GM12874 (cell line): ENCODE measurements at regions not wholly inside any gene's neighbourhood (a gene's known extent, or its start where the extent isn't known, plus 50 kb on each side); places are given as distances from the start of the nearest gene placed in this dataset.

Experiments used
- TF ChIP-seq, protein P1 (sequence below): IDR thresholded peaks from 2 replicates; pipeline ENCODE4 v1.5.1; 2011; ENCODE audit warnings: low read depth, mild to moderate bottlenecking, control low read depth, low read length, moderate library complexity; ENCODE audit not compliant: insufficient read depth

DNA sequence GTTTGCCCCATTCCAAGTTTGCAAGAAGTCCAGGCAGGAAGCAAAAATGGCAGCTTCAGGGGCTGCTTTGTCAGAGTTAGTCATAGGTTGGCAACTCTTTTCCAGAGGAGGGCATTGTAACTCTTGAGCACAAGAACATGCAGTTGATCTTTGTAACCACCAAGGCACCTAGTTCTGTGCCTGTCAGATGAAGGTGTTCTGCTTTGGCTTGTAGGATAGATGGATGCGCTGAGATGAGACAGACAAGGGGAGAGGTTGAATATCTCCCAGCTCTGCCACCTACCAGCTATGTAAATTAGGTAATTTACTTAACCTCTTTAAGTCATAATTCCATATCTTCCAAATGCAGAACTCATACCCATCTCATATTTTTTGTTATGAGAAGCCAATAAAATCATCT, 89.3 kb downstream of the ZNF648 start:
- TF ChIP-seq, protein P1, sequence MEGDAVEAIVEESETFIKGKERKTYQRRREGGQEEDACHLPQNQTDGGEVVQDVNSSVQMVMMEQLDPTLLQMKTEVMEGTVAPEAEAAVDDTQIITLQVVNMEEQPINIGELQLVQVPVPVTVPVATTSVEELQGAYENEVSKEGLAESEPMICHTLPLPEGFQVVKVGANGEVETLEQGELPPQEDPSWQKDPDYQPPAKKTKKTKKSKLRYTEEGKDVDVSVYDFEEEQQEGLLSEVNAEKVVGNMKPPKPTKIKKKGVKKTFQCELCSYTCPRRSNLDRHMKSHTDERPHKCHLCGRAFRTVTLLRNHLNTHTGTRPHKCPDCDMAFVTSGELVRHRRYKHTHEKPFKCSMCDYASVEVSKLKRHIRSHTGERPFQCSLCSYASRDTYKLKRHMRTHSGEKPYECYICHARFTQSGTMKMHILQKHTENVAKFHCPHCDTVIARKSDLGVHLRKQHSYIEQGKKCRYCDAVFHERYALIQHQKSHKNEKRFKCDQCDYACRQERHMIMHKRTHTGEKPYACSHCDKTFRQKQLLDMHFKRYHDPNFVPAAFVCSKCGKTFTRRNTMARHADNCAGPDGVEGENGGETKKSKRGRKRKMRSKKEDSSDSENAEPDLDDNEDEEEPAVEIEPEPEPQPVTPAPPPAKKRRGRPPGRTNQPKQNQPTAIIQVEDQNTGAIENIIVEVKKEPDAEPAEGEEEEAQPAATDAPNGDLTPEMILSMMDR, result no peak

DNA sequence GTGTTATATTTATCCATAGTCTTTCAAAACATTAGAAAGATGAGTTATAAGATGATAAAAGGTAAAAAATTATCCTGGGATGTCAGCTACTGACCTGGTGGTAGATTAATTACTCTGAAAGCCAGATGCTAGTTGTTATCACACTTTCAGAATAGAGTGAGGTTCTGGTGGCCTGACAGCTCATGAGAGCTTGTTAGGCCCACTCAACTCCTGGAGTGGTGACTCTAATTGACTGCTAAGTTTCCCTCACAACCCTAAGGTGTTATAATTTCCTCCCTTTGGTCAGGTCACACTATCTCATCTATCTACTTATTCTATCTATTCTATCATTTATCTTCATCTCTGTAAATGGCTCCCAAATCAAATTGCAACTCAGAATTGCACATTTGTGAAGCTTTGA, 90.1 kb downstream of the ZNF648 start:
- TF ChIP-seq, protein P1, result no peak

DNA sequence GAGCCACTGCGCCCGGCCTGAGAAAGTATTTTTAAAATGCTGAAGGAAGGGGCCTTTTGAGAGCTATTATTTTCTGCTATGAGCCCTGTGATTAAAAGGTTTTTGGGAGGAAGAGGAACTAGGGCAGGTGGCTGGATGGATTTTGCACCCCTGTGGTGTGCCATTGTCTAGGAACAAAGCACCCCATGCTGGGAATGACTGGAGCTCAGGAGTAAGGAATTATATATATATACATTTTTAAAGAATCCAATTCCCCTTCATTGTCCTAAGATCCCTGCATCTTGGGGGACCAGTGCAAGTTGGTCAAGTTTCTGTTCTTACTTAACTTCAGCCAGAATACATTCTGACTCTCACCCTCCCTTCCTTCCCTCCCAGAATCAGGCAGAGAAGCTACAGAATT, 91.6 kb downstream of the ZNF648 start:
- TF ChIP-seq, protein P1, result no peak

DNA sequence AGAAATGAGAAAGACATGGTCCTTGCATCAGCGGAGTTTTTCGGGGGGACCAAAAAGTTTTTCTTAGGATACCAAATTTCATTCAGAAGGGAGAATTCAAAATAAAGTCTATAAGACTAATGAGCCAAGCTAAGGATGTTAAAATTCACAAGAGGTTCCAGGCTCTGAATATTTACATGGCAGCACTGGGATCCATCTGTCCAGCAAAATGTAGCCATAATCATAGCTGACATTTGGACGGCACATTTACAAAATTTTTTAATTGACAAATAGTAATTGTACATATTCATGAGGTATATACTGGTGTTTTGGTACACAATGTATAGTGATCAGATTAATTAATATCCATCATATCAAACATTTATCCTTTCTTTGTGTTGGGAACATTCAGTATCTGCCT, 107.9 kb downstream of the ZNF648 start:
- TF ChIP-seq, protein P1, result no peak

DNA sequence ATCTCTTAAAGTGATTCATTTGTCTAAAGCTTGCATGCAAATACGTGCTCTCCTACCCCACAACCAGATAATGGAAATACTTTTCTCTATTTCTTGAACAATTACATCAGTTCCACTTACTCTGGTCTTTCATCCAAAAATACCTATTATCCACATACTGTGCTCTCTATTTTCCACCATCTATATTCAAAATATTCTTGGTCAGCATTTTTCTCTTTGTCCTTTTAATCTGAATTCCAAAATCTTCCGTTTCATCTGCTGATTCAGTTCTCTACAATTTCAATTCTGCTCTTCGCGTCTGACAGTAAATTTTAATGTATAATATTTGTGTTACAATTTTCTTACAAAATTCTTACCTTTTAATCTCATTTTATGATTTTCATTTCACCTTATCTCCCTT, 110.3 kb downstream of the ZNF648 start:
- TF ChIP-seq, protein P1, result no peak

DNA sequence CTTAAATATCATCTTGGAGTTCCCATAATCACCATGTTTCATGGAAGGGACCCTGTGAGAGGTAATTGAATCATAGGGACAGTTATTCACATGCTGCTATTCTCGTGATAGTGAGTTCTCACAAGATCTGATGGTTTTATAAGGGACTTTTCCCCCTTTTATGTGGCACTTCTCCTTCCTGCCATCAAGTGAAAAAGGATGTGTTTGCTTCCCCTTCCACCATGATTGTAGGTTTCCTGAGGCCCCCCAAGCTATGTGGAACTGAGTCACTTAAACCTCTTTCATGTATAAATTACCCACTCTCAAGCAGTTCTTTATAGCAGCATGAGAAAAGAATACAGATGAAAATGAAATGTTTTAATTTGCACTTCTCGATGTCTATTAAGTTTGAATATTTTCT, 112.0 kb downstream of the ZNF648 start:
- TF ChIP-seq, protein P1, result no peak

DNA sequence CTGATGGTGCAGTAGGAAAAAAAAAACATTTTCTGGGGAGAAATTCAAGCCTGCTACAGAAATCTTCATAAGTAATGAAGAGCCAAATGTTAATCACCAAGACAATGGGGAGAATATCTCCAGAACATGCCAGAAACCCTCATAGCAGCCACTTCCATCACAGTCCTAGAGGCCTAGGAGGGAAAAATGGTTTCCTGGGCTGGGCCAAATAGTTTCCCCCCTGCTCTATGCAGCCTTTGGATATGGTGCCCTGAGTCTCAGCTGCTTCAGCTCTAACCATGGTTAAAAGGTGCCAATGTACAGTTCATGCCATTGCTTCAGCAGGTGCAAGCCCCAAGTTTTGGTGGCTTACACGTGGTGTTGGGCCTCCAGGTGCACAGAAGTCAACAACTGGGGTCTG, 113.1 kb downstream of the ZNF648 start:
- TF ChIP-seq, protein P1, result no peak

DNA sequence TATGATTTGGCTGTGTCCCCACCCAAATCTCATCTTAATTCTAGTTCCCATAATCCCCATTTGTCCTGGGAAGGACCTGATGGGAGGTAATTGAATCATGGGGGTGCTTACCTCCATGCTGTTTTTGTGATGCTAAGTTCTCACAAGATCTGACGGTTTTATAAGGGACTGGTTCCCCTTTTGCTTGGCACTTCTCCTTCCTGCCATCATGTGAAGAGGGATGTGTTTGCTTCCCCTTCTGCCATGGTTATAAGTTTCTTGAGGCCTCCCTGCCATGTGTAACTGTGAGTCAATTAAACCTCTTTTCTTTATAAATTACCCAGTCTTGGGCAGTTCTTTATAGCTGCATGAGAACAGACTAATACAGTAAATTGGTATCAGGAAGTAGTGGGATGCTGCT, 114.1 kb downstream of the ZNF648 start:
- TF ChIP-seq, protein P1, result no peak
